ENCODE measurements at regions not wholly inside any gene's neighbourhood (a gene's known extent, or its start where the extent isn't known, plus 50 kb on each side); places are given as distances from the start of the nearest gene placed in this dataset.

GRCh38 chr1:10900251-10900651, 103.8 kb upstream of the CASZ1 start:
- no peak for TF ChIP-seq CTCF (conservative IDR thresholded peaks at IDR 0.05 in 1 of 2, IDR thresholded peaks at IDR 0.05 in 1 of 2; ENCODE audit: extremely low read depth in 1 of 2, insufficient read depth in 1 of 2, low read depth in 1 of 2, low read length in 2 of 2)
- TF ChIP-seq EZH2 (IDR thresholded peaks at IDR 0.05; ENCODE audit: borderline replicate concordance, low read length): no peak

Measured in mammary epithelial cell (primary cell).